ENCODE measurements at regions not wholly inside any gene's neighbourhood (a gene's known extent, or its start where the extent isn't known, plus 50 kb on each side); places are given as distances from the start of the nearest gene placed in this dataset.

GRCh38 chr3:155029941-155030340 is 50.2 kb upstream of the MME start:
- intact Hi-C loops (cut with DNase I), result no loop called here
- Histone ChIP-seq H3K36me3 (no peaks in the 10 kb centered on the region), H3K4me3 (no peak overlapping the region), H3K4me1 (peaks cover 0 to 35% (median 0%) of the 10 kb centered on the region in 12 donors), H3K27me3 (no peaks in the 10 kb centered on the region), H3K27ac (no peak overlapping the region), H3K9me3 (peaks cover 0 to 15% (median under 1%) of the 10 kb centered on the region in 12 donors)
- ATAC-seq, result no peak
- 53 to 70% (median 57%) methylated on average over 1 of the region's 1 CpG for WGBS, 4 donors
- TF ChIP-seq POLR2A (IDR thresholded peaks at IDR 0.05), result no peak
- TF ChIP-seq, protein P1, sequence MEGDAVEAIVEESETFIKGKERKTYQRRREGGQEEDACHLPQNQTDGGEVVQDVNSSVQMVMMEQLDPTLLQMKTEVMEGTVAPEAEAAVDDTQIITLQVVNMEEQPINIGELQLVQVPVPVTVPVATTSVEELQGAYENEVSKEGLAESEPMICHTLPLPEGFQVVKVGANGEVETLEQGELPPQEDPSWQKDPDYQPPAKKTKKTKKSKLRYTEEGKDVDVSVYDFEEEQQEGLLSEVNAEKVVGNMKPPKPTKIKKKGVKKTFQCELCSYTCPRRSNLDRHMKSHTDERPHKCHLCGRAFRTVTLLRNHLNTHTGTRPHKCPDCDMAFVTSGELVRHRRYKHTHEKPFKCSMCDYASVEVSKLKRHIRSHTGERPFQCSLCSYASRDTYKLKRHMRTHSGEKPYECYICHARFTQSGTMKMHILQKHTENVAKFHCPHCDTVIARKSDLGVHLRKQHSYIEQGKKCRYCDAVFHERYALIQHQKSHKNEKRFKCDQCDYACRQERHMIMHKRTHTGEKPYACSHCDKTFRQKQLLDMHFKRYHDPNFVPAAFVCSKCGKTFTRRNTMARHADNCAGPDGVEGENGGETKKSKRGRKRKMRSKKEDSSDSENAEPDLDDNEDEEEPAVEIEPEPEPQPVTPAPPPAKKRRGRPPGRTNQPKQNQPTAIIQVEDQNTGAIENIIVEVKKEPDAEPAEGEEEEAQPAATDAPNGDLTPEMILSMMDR (IDR thresholded peaks at IDR 0.05), result no peak
- no peak for DNase-seq

DNA sequence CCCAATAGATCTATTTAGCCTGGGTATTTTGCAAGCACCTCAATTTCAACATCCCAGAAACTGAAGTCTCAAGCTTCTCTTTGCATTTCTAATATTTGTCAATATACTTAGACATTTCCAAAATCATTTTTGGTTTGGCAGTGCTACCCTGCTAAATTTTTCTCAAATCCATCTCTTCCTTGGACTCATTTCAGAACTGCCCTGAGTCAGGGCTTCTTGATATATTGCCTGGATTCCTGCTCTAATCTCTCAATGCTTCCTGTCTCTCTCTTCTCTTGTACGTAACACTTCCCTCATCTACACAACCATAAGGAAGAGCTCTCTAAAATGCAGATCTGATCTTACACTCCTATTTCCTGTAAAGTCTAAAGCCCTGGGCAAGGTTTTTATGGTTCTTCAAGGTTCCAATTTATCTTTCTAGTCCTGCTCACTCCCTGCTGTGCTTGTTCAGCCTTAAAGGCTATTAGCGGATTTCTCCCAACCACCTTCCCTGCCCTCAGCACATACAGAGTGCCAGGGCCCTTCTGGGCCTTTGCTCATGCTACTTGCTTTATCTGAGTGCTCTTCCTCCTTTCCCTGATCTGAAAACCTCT is 53.0 kb upstream of the MME start:
- DNase-seq (no peak), ATAC-seq (peak in 1 of 4 donors; percentile 26)
- Histone ChIP-seq H3K27me3 (no peaks in the 10 kb centered on the region), H3K36me3 (no peaks in the 10 kb centered on the region), H3K4me3 (no peak overlapping the region), H3K9me3 (peaks cover 0 to 15% (median under 1%) of the 10 kb centered on the region in 12 donors), H3K4me1 (peaks cover 0 to 22% (median 0%) of the 10 kb centered on the region in 12 donors), H3K27ac (peak overlapping the region in 1 of 12 donors; percentile 86)
- TF ChIP-seq POLR2A (IDR thresholded peaks at IDR 0.05), result no peak
- TF ChIP-seq, protein P1 (IDR thresholded peaks at IDR 0.05), result no peak
- WGBS, 4 donors, result 47 to 59% (median 50%) methylated on average over 2 of the region's 2 CpGs
- intact Hi-C loops (cut with DNase I), result no loop called here

DNA sequence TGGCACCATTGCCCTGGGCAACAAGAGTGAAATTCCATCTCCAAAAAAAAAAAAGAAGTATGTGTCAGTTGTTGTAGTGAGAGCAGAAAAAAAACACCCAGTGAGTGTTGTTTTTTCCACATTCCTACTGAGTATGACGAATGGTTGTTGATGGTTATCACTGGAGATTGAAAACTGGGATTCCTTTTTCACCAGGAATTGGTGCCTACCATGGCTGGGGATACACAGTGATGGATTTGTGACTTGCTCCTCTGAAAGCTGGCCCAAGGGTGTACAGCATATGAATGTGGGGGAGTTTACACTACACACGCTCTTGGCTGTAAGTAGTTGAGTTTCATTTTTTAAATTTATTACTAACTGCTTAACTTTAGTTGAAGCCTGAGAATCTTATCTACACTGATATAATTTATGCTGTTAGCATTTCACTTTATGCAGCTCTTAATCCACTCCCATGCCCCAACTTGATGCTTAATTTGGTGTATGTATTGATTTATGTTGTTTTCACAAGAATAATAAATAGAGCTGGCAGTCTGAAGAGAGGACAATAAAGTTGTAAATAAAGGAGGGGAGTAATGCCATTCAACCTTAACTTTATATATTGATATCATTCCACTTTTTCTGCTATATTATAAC is 56.0 kb upstream of the MME start:
- no peak for ATAC-seq
- intact Hi-C loops (cut with DNase I), result no loop called here
- Histone ChIP-seq H3K4me3 (no peak overlapping the region), H3K4me1 (peaks cover 0 to 9% (median 0%) of the 10 kb centered on the region in 12 donors), H3K9me3 (peaks cover 0 to 11% (median 0%) of the 10 kb centered on the region in 12 donors), H3K27me3 (no peaks in the 10 kb centered on the region), H3K27ac (no peak overlapping the region), H3K36me3 (no peaks in the 10 kb centered on the region)
- WGBS, 4 donors, result 79 to 89% (median 81%) methylated on average over 2 of the region's 2 CpGs
- no peak for TF ChIP-seq POLR2A (IDR thresholded peaks at IDR 0.05)
- TF ChIP-seq, protein P1 (IDR thresholded peaks at IDR 0.05), result no peak
- DNase-seq, result no peak

DNA sequence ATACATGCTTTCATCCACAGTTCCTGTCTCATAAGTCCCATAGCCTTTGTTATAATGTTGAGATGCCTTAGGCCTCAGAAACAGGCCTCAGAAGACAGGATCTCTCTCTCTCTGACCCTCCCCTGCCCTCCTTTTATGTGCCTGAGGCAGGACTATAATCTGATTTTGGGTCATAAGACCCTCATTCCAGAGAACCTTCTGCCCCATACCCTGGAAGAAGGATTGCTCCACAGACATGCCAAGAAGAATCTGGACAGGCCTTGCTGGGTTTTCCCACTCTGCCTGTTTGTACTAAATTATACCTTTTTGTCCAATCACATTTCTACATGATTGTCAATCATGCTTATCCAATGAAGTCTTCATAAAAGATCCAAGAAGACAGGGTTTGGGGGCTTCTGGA is 57.2 kb upstream of the MME start:
- H3K36me3 ChIP-seq, result no peaks in the 10 kb centered on the region
- TF ChIP-seq, protein P1 (IDR thresholded peaks at IDR 0.05), result no peak
- TF ChIP-seq POLR2A (IDR thresholded peaks at IDR 0.05), result no peak
- DNase-seq (no peak), ATAC-seq (no peak)
- H3K9me3 ChIP-seq, result no peaks in the 10 kb centered on the region
- H3K27me3 ChIP-seq, result no peaks in the 10 kb centered on the region
- no peak overlapping the region for H3K27ac ChIP-seq
- intact Hi-C loops (cut with DNase I), result no loop called here
- no peak overlapping the region for H3K4me3 ChIP-seq
- peaks cover 0 to 9% (median 0%) of the 10 kb centered on the region in 12 donors for H3K4me1 ChIP-seq
